ENCODE measurements at regions not wholly inside any gene's neighbourhood (a gene's known extent, or its start where the extent isn't known, plus 50 kb on each side); places are given as distances from the start of the nearest gene placed in this dataset.

- no peaks in the 10 kb centered on the region for H3K27me3 ChIP-seq (ENCODE audit: control insufficient read depth, insufficient read depth, low read length)
- WGBS (ENCODE audit: insufficient coverage), result 84% methylated on average over 4 of the region's 4 CpGs
- no peaks in the 10 kb centered on the region for H3K36me3 ChIP-seq (ENCODE audit: control insufficient read depth, insufficient read depth, low read length)
Observed at GRCh38 chr2:16318051-16318450, 347.6 kb downstream of the CYRIA start.

GRCh38 chr2:16317211-16317830 is 348.3 kb downstream of the CYRIA start:
- 86% methylated on average over 6 of the region's 6 CpGs for WGBS (ENCODE audit: insufficient coverage)
- Histone ChIP-seq H3K27ac (ENCODE audit: low read depth, low read length) (no peak overlapping the region), H3K4me1 (ENCODE audit: control insufficient read depth, insufficient read depth, low read length) (peaks cover 36% of the 10 kb centered on the region), H3K9me3 (ENCODE audit: control insufficient read depth, insufficient read depth, low read length) (no peaks in the 10 kb centered on the region), H3K4me3 (ENCODE audit: low read depth, low read length) (no peak overlapping the region), H3K27me3 (ENCODE audit: control insufficient read depth, insufficient read depth, low read length) (no peaks in the 10 kb centered on the region), H3K36me3 (ENCODE audit: control insufficient read depth, insufficient read depth, low read length) (no peaks in the 10 kb centered on the region)
- DNase-seq (ENCODE audit: low read depth in 4 of 6, low spot score in 6 of 6), result no peak

More at GRCh38 chr2:16318051-16318450, 347.6 kb downstream of the CYRIA start:
- Histone ChIP-seq H3K9me3 (ENCODE audit: control insufficient read depth, insufficient read depth, low read length) (no peaks in the 10 kb centered on the region), H3K4me1 (ENCODE audit: control insufficient read depth, insufficient read depth, low read length) (peaks cover 41% of the 10 kb centered on the region), H3K4me3 (ENCODE audit: low read depth, low read length) (no peak overlapping the region), H3K27ac (ENCODE audit: low read depth, low read length) (no peak overlapping the region)
- DNase-seq (ENCODE audit: low read depth in 4 of 6, low spot score in 6 of 6), result no peak

- Histone ChIP-seq H3K9me3 (ENCODE audit: control insufficient read depth, insufficient read depth, low read length) (no peaks in the 10 kb centered on the region), H3K27ac (ENCODE audit: low read depth, low read length) (no peak overlapping the region), H3K4me3 (ENCODE audit: low read depth, low read length) (no peak overlapping the region), H3K4me1 (ENCODE audit: control insufficient read depth, insufficient read depth, low read length) (peaks cover 35% of the 10 kb centered on the region), H3K27me3 (ENCODE audit: control insufficient read depth, insufficient read depth, low read length) (no peaks in the 10 kb centered on the region), H3K36me3 (ENCODE audit: control insufficient read depth, insufficient read depth, low read length) (no peaks in the 10 kb centered on the region)
- no peak for DNase-seq (ENCODE audit: low read depth in 4 of 6, low spot score in 6 of 6)
- 96% methylated on average over 8 of the region's 16 CpGs for WGBS (ENCODE audit: insufficient coverage)
Observed at GRCh38 chr2:16316456-16317210, 349.0 kb downstream of the CYRIA start.

- H3K27ac ChIP-seq (ENCODE audit: low read depth, low read length), result no peak overlapping the region
- H3K36me3 ChIP-seq (ENCODE audit: control insufficient read depth, insufficient read depth, low read length), result no peaks in the 10 kb centered on the region
- peaks cover 29% of the 10 kb centered on the region for H3K4me1 ChIP-seq (ENCODE audit: control insufficient read depth, insufficient read depth, low read length)
- H3K27me3 ChIP-seq (ENCODE audit: control insufficient read depth, insufficient read depth, low read length), result no peaks in the 10 kb centered on the region
- H3K4me3 ChIP-seq (ENCODE audit: low read depth, low read length), result no peak overlapping the region
- H3K9me3 ChIP-seq (ENCODE audit: control insufficient read depth, insufficient read depth, low read length), result no peaks in the 10 kb centered on the region
- no peak for DNase-seq (ENCODE audit: low read depth in 4 of 6, low spot score in 6 of 6)
- 89% methylated on average over 8 of the region's 9 CpGs for WGBS (ENCODE audit: insufficient coverage)
Observed at GRCh38 chr2:16315908-16316307, 349.7 kb downstream of the CYRIA start.

- no peaks in the 10 kb centered on the region for H3K27me3 ChIP-seq (ENCODE audit: control insufficient read depth, insufficient read depth, low read length)
- DNase-seq (ENCODE audit: low read depth in 4 of 6, low spot score in 6 of 6), result no peak
- H3K4me3 ChIP-seq (ENCODE audit: low read depth, low read length), result no peak overlapping the region
- no peak overlapping the region for H3K27ac ChIP-seq (ENCODE audit: low read depth, low read length)
- H3K4me1 ChIP-seq (ENCODE audit: control insufficient read depth, insufficient read depth, low read length), result peaks cover 25% of the 10 kb centered on the region
- no peaks in the 10 kb centered on the region for H3K9me3 ChIP-seq (ENCODE audit: control insufficient read depth, insufficient read depth, low read length)
- H3K36me3 ChIP-seq (ENCODE audit: control insufficient read depth, insufficient read depth, low read length), result no peaks in the 10 kb centered on the region
- 91% methylated on average over 3 of the region's 5 CpGs for WGBS (ENCODE audit: insufficient coverage)
Observed at GRCh38 chr2:16315458-16315835, 350.2 kb downstream of the CYRIA start.

- WGBS (ENCODE audit: insufficient coverage), result 91% methylated on average over 6 of the region's 8 CpGs
- Histone ChIP-seq H3K4me3 (ENCODE audit: low read depth, low read length) (no peak overlapping the region), H3K36me3 (ENCODE audit: control insufficient read depth, insufficient read depth, low read length) (no peaks in the 10 kb centered on the region), H3K9me3 (ENCODE audit: control insufficient read depth, insufficient read depth, low read length) (no peaks in the 10 kb centered on the region), H3K4me1 (ENCODE audit: control insufficient read depth, insufficient read depth, low read length) (peaks cover 19% of the 10 kb centered on the region), H3K27ac (ENCODE audit: low read depth, low read length) (no peak overlapping the region), H3K27me3 (ENCODE audit: control insufficient read depth, insufficient read depth, low read length) (no peaks in the 10 kb centered on the region)
- no peak for DNase-seq (ENCODE audit: low read depth in 4 of 6, low spot score in 6 of 6)
Observed at GRCh38 chr2:16314691-16315457, 350.8 kb downstream of the CYRIA start.

- DNase-seq (ENCODE audit: low read depth in 4 of 6, low spot score in 6 of 6), result no peak
- H3K9me3 ChIP-seq (ENCODE audit: control insufficient read depth, insufficient read depth, low read length), result no peaks in the 10 kb centered on the region
- H3K36me3 ChIP-seq (ENCODE audit: control insufficient read depth, insufficient read depth, low read length), result no peaks in the 10 kb centered on the region
- no CpG with 5 or more reads among the region's 1 CpG for WGBS (ENCODE audit: insufficient coverage)
- no peak overlapping the region for H3K4me3 ChIP-seq (ENCODE audit: low read depth, low read length)
- peaks cover 10% of the 10 kb centered on the region for H3K4me1 ChIP-seq (ENCODE audit: control insufficient read depth, insufficient read depth, low read length)
- H3K27me3 ChIP-seq (ENCODE audit: control insufficient read depth, insufficient read depth, low read length), result no peaks in the 10 kb centered on the region
- H3K27ac ChIP-seq (ENCODE audit: low read depth, low read length), result no peak overlapping the region
Observed at GRCh38 chr2:16314001-16314400, 351.6 kb downstream of the CYRIA start.

GRCh38 chr2:16313235-16313975 is 352.2 kb downstream of the CYRIA start:
- DNase-seq (ENCODE audit: low read depth in 4 of 6, low spot score in 6 of 6), result no peak
- Histone ChIP-seq H3K27ac (ENCODE audit: low read depth, low read length) (no peak overlapping the region), H3K4me3 (ENCODE audit: low read depth, low read length) (no peak overlapping the region), H3K9me3 (ENCODE audit: control insufficient read depth, insufficient read depth, low read length) (no peaks in the 10 kb centered on the region), H3K4me1 (ENCODE audit: control insufficient read depth, insufficient read depth, low read length) (peaks cover 4% of the 10 kb centered on the region), H3K36me3 (ENCODE audit: control insufficient read depth, insufficient read depth, low read length) (no peaks in the 10 kb centered on the region), H3K27me3 (ENCODE audit: control insufficient read depth, insufficient read depth, low read length) (no peaks in the 10 kb centered on the region)
- 94% methylated on average over 9 of the region's 9 CpGs for WGBS (ENCODE audit: insufficient coverage)

GRCh38 chr2:16312771-16313170 is 352.9 kb downstream of the CYRIA start:
- 100% methylated on average over 2 of the region's 2 CpGs for WGBS (ENCODE audit: insufficient coverage)
- Histone ChIP-seq H3K9me3 (ENCODE audit: control insufficient read depth, insufficient read depth, low read length) (no peaks in the 10 kb centered on the region), H3K27ac (ENCODE audit: low read depth, low read length) (no peak overlapping the region), H3K27me3 (ENCODE audit: control insufficient read depth, insufficient read depth, low read length) (no peaks in the 10 kb centered on the region), H3K36me3 (ENCODE audit: control insufficient read depth, insufficient read depth, low read length) (no peaks in the 10 kb centered on the region), H3K4me3 (ENCODE audit: low read depth, low read length) (no peak overlapping the region), H3K4me1 (ENCODE audit: control insufficient read depth, insufficient read depth, low read length) (no peaks in the 10 kb centered on the region)
- DNase-seq (ENCODE audit: low read depth in 4 of 6, low spot score in 6 of 6), result no peak

Measured in spinal cord (tissue), 9 donors.